Kidney (tissue), 13 donors: ENCODE measurements at regions not wholly inside any gene's neighbourhood (a gene's known extent, or its start where the extent isn't known, plus 50 kb on each side); places are given as distances from the start of the nearest gene placed in this dataset.

ENCODE experiments used
- DNase-seq, 5 donors: peaks; one replicate each; pipeline ENCODE4 v3.0.0-alpha.2; 2013 to 2020
- FAIRE-seq: peaks from 2 replicates; lab custom pipeline; 2012; peaks lifted over from hg19 to GRCh38; lab: Jason Lieb, UNC
- H3K27ac ChIP-seq, 2 donors: one replicate each; pipeline ENCODE4 v1.7.0; 2013; ENCODE audit warnings: low read depth in 2 of 2, low read length in 2 of 2, inconsistent platforms in 1 of 2
- H3K27me3 ChIP-seq: one replicate; pipeline ENCODE4 v1.7.1; 2013; ENCODE audit warnings: low read length, inconsistent platforms; ENCODE audit not compliant: control insufficient read depth, insufficient read depth
- H3K36me3 ChIP-seq, 3 donors: one replicate each; pipeline versions ENCODE4 v1.7.0 to v1.7.1; 2013; ENCODE audit warnings: low read length in 3 of 3, control low read depth in 1 of 3, inconsistent platforms in 1 of 3; ENCODE audit not compliant: insufficient read depth in 3 of 3, control insufficient read depth in 2 of 3
- H3K4me1 ChIP-seq, 3 donors: one replicate each; pipeline versions ENCODE4 v1.7.0 to v1.7.1; 2013; ENCODE audit warnings: low read length in 3 of 3, inconsistent platforms in 1 of 3, low read depth in 1 of 3; ENCODE audit not compliant: control insufficient read depth in 2 of 3, insufficient read depth in 2 of 3
- H3K4me3 ChIP-seq, 3 donors: one replicate each; pipeline versions ENCODE4 v1.7.0 to v1.8.1; 2013; ENCODE audit warnings: low read length in 3 of 3, control low read depth in 1 of 3, inconsistent platforms in 1 of 3
- H3K9ac ChIP-seq, 3 donors: one replicate each; pipeline versions ENCODE4 v1.7.0 to v1.7.1; 2013; ENCODE audit warnings: low read length in 3 of 3, control low read depth in 1 of 3, inconsistent platforms in 1 of 3
- H3K9me3 ChIP-seq, 3 donors: one replicate each; pipeline versions ENCODE4 v1.7.0 to v1.7.1; 2013; ENCODE audit warnings: low read length in 3 of 3, control low read depth in 1 of 3, inconsistent platforms in 1 of 3; ENCODE audit not compliant: control insufficient read depth in 2 of 3, insufficient read depth in 1 of 3
- CTCF ChIP-seq: IDR thresholded peaks from 3 replicates; pipeline ENCODE4 v1.5.1; 2012; ENCODE audit warnings: mild to moderate bottlenecking, moderate library complexity, borderline replicate concordance; ENCODE audit not compliant: insufficient read depth; ENCODE audit errors: extremely low read depth
- intact Hi-C: fragments of 100-400 bp; cut with DNase I; formaldehyde crosslinking; loops from one replicate; pipeline ENCODE4 v1.11.1; 2022
- donor health status: control.
- donor health status: control.
- donor health status: control.
- donor health status: control.
- donor health status: control.
- donor health status: DM: yes; HTN: yes; CAD: no.
- donor health status: Normal renal cell carcinoma (clear cell type).

- no peak overlapping the region for H3K27ac ChIP-seq
- DNase-seq (no peak), FAIRE-seq (no peak)
- H3K36me3 ChIP-seq: no peaks in the 10 kb centered on the region
- intact Hi-C loops: no loop called here
- H3K9me3 ChIP-seq: no peaks in the 10 kb centered on the region
- H3K27me3 ChIP-seq: no peaks in the 10 kb centered on the region
- no peaks in the 10 kb centered on the region for H3K4me1 ChIP-seq
- H3K4me3 ChIP-seq: no peak overlapping the region
- H3K9ac ChIP-seq: no peak overlapping the region
- TF ChIP-seq CTCF: no peak
Measured at GRCh38 chr20:4524792-4525191, 161.5 kb upstream of the PRNP start.

DNA sequence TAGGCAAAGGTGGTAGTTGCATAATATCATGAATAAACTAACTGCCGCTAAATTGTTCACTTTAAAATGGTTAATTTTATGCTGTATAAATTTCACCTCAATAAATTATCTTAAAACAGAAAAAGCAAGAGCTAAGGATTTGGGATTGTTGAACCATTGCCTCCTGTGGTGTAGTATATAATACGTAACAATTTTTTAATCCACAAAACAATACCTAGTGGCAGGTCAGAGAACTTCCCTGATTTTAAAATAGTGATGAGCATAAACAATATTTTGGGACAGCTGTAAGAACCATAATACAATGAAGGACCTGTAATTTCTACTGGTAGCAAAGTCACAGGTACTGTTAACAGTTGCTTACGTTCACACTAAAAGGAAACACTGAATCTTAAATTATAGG is 161.9 kb upstream of the PRNP start:
- H3K27me3 ChIP-seq: no peaks in the 10 kb centered on the region
- no peaks in the 10 kb centered on the region for H3K4me1 ChIP-seq
- intact Hi-C loops: no loop called here
- no peak for TF ChIP-seq CTCF
- H3K36me3 ChIP-seq: no peaks in the 10 kb centered on the region
- no peak for FAIRE-seq
- no peak overlapping the region for H3K27ac ChIP-seq
- H3K9me3 ChIP-seq: no peaks in the 10 kb centered on the region
- no peak overlapping the region for H3K9ac ChIP-seq
- H3K4me3 ChIP-seq: no peak overlapping the region
- no peak for DNase-seq

DNA sequence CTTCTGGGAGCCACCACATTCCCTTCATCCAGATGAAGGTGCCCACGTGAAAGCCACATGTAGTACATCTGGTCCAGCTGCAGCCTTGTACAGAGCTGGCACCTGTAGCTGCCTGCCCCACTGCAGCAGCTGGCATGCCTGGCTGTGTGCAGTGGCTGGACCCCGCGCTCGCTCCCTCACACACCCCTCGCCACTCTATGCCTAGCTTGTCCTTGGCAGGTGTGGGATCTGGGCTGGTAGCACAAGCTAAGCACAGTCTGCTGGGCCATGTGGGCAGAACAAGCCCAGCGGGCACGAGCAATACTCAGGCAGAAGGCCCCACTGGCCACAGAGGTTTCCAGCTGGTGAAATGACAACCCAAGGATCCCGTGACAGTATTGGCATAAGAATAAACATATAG is 163.9 kb upstream of the PRNP start:
- H3K27ac ChIP-seq: no peak overlapping the region
- H3K9me3 ChIP-seq: no peaks in the 10 kb centered on the region
- no peak overlapping the region for H3K9ac ChIP-seq
- H3K4me3 ChIP-seq: no peak overlapping the region
- H3K4me1 ChIP-seq: no peaks in the 10 kb centered on the region
- TF ChIP-seq CTCF: no peak
- DNase-seq: peak in 1 of 5 donors; percentile 41
- no peaks in the 10 kb centered on the region for H3K27me3 ChIP-seq
- FAIRE-seq: no peak
- intact Hi-C loops: no loop called here
- no peaks in the 10 kb centered on the region for H3K36me3 ChIP-seq

DNA sequence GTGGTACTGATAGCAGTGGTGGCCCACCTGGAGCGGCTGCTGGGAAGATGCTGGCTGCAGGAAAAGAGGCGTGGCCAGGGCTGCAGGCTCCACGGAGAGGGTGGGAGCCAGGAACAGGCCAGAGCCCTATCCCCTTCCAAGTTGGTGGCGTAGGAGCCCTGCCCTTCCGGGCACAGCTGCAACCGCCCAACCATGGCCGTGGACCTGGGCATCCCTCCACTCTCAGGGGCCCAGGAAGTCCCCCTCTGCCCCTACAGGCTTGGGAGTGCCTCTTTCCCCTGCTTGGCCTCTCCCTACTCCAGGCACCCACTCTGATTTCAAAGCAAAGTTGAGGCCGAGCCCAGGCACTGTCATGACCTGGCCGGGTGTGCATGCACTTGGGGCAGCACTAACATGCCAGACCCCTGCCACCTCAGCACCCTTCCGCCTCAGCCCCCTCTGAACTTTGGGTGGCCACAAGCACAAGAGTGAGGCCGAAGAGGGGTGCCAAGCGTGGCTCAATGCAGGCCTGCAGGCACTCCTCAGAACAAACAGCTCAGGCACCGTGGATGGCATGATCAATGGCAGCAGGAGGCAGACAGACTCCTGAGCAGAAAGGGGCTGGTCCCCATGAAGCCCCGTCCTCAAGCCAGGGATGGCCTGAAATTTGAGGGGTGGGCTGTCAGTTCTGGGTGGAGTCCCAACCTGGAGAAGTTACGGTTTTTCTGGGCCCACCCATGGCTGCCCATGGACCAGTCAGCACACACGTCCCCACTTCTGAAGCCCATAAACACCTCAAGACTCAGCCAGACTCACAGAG is 164.9 kb upstream of the PRNP start:
- Histone ChIP-seq H3K4me1 (no peaks in the 10 kb centered on the region), H3K27me3 (no peaks in the 10 kb centered on the region), H3K36me3 (no peaks in the 10 kb centered on the region), H3K4me3 (no peak overlapping the region), H3K9me3 (no peaks in the 10 kb centered on the region), H3K9ac (no peak overlapping the region), H3K27ac (no peak overlapping the region)
- intact Hi-C loops: no loop called here
- DNase-seq (peak in 1 of 5 donors; percentile 62), FAIRE-seq (no peak)
- TF ChIP-seq CTCF: no peak
